HG03025 (cell line): ENCODE measurements at regions not wholly inside any gene's neighbourhood (a gene's known extent, or its start where the extent isn't known, plus 50 kb on each side); places are given as distances from the start of the nearest gene placed in this dataset.
"Not testable (repeated sequence)": the region's sequence is repeated elsewhere in the genome, so short reads cannot be mapped to it uniquely, and the experiment has no call there.

Experiments
- ATAC-seq: cut with Tn5 transposase; IDR thresholded peaks from one replicate; pipeline ENCODE4 v1.9.1; 2021; ENCODE audit warnings: mild to moderate bottlenecking, moderate library complexity; ENCODE audit not compliant: unreplicated experiment, low FRiP score

GRCh38 chr4:123622572-123622971 is 226.0 kb downstream of the SPRY1 start:
- no peak for ATAC-seq

- no peak for ATAC-seq
These were observed 227.0 kb downstream of the SPRY1 start for GRCh38 chr4:123623611-123624010.

GRCh38 chr4:123624959-123625358 is 228.4 kb downstream of the SPRY1 start:
- no peak for ATAC-seq

- no peak for ATAC-seq
These were observed 231.7 kb downstream of the SPRY1 start for GRCh38 chr4:123628288-123628687.

- no peak for ATAC-seq
These were observed 235.4 kb downstream of the SPRY1 start for GRCh38 chr4:123631786-123632692.

- ATAC-seq: no peak
These were observed 236.1 kb downstream of the SPRY1 start for GRCh38 chr4:123632693-123633030.

DNA sequence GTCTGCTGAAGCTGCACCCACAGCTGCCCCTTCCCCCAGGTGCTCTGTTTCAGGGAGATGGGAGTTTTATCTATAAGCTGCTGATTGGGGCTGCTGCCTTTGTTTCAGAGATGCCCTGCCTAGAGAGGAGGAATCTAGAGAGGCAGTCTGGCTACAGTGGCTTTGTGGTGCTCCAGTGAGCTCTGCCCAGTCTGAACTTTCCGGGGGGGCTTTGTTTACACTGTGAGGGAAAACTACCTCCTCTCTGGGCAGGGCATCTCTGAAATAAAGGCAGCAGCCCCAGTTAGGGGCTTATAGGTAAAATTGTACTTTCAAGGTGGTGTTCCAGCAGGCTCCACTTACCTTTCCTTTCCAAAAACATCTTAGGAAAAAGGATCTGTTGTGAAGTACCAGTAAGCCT is 242.2 kb downstream of the SPRY1 start:
- ATAC-seq: no peak

GRCh38 chr4:123640271-123640670 is 243.7 kb downstream of the SPRY1 start:
- no peak for ATAC-seq

DNA sequence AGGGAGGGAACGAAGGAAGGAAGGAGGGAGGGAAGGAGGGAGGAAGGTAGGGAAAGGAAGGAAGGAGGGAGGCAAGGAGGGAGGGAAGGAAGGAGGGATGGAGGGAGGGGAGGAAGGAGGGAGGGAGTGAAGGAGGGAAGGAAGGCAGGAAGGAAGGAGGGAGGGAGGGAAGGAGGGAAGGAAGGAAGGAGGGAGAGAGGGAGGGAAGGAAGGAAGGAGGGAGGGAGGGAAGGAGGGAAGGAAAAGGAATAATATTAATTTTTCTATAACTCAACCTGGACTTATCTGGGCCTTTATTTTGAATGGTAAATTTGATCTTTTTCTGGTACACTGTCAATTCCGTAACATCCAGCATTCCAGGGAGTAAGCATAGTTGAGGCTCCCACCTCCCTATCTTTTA is 244.2 kb downstream of the SPRY1 start:
- ATAC-seq: no peak

GRCh38 chr4:123643691-123644090 is 247.1 kb downstream of the SPRY1 start:
- ATAC-seq: no peak

DNA sequence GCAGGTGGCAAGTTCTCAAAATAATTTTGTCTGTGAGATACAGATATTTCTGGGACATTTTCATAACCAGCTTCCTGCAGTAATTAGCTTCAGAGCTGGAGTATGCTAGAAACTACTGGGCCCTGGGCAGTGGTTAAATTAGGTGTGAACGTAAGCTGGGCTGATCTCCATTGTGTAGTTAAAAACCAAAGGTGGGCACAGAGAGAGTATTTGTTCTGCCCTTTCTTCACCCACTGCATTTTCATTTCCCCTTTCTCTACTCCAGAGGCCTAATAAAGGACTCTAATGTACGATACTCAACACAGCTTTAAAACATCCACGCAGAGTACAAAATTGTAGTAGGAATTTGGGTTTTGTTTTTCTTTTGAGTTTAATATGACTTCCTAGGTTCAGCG is 252.7 kb downstream of the SPRY1 start:
- peak; percentile 88 for ATAC-seq

DNA sequence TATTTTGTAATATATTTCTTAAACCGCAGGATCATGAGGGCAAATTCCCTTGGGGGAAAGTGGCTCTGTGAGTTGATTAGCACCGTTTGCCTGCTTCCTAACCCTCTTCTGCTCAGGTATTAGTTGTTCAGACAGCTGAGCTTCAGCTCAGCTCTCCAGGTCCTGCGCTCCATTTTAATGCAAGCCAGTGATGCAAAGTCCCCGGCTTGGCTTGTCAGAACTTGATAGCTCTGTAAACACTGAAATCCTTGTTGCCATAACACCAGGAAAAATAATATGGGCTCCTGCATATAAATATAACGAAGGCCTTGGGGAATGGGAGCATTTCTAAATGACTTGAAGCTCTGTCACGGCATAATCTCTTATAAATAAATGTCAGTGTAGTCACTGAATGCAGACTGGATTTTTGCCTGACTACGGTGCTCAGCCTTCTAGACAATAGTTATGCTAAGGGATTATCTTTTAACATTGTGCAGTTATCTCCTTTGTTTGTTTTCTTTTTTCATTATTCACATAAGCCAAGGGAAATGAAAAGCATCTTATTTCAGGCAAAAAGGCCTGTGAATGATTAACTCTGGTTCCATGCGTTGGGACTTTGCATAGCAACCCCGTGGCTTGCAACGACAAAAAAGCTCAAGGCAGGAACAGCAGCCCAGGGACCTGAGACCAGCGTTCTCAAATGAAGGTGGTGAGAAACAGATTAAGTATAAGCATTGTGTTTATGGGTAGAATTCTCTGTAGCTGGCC is 253.2 kb downstream of the SPRY1 start:
- peak; percentile 21 for ATAC-seq

- no peak for ATAC-seq
These were observed 254.5 kb downstream of the SPRY1 start for GRCh38 chr4:123651066-123651465.

DNA sequence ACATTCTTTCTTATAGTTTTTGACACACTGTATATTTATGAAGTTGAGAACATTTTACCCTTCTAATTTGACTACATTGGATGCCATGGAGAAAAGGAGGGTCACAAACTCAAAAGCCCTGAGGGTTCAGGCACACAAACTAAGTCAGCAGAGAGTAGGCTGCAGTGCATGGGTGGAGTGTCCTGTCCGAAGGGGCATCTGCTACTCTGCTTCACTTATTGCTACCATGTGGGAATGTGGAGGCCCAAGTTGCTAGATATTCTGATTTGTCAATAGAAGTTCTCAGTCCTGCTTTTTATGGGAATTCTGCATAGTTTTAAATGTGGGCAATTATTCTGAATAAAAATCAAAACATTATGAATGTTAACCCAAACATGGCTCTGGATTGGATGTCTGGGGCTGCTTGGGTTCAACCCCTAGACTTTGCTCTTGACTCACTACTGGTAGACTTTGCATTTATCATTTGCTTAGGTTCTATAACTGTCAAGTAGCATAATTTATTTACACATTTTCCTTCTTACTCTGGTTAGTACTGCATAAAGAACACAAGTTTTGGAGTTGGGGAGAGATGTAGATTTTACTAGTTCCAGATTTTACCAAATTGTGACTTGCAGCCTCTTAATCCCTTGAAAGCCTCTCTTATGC is 255.1 kb downstream of the SPRY1 start:
- no peak for ATAC-seq

GRCh38 chr4:123652476-123652875 is 255.9 kb downstream of the SPRY1 start:
- no peak for ATAC-seq

- no peak for ATAC-seq
These were observed 256.6 kb downstream of the SPRY1 start for GRCh38 chr4:123653236-123653635.

- ATAC-seq: not testable (repeated sequence)
These were observed 260.2 kb downstream of the SPRY1 start for GRCh38 chr4:123656746-123657294.

DNA sequence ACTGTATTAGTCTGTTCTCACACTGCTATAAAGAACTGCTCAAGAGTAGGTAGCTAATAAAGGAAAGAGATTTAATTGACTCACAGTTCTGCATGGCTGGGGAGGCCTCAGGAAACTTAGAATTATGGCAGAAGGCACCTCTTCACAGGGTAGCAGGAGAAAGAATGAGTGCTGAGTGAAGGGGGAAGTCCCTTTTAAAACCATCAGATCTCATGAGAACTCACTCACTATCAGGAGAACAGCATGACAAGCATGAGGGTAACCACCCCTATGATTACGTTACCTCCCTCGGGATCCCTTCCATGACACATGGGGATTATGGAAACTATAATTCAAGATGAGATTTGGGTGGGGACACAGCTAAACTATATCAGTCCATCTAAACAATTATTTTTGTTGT is 261.0 kb downstream of the SPRY1 start:
- not testable (repeated sequence) for ATAC-seq

GRCh38 chr4:123659262-123659661 is 262.7 kb downstream of the SPRY1 start:
- ATAC-seq: no peak

DNA sequence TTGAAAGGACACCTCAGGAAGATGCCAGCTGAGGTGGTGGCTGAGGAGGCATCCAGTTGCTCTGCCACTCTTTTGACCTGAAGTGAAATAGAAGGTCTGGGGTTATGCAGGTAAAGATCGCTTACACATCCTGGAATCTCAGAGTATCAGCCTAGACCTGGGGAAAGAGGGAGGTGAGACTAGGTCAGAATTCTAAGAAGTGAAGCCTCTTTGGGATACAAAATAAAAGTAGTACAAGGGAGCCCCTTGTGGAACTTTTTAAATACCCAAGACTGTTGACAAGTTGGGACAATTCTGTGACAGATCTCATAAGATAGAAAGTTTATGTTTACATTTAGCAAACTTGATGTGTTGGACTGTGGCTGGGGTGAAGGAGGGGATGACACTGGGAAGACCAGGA is 263.1 kb downstream of the SPRY1 start:
- ATAC-seq: no peak
